ENCODE measurements at regions not wholly inside any gene's neighbourhood (a gene's known extent, or its start where the extent isn't known, plus 50 kb on each side); places are given as distances from the start of the nearest gene placed in this dataset.
"Not testable (repeated sequence)": the region's sequence is repeated elsewhere in the genome, so short reads cannot be mapped to it uniquely, and the experiment has no call there.

GRCh38 chr7:42580061-42580460, 331.8 kb downstream of the C7orf25 start:
- Histone ChIP-seq H3K4me1 (ENCODE audit: insufficient read depth, low read length) (no peaks in the 10 kb centered on the region), H3K36me3 (ENCODE audit: insufficient read depth, low read length) (no peaks in the 10 kb centered on the region), H3K9ac (ENCODE audit: low read depth, low read length) (no peak overlapping the region), H3K27ac (ENCODE audit: low read depth, low read length) (no peak overlapping the region), H3K4me3 (ENCODE audit: low read length) (no peak overlapping the region), H3K9me3 (ENCODE audit: insufficient read depth, low read depth, low read length) (peaks cover 14% of the 10 kb centered on the region), H3K27me3 (ENCODE audit: insufficient read depth, low read length) (no peaks in the 10 kb centered on the region)
- no CpG with 5 or more reads among the region's 2 CpGs for WGBS

GRCh38 chr7:42575171-42575570, 336.7 kb downstream of the C7orf25 start:
- H3K9ac ChIP-seq (ENCODE audit: low read depth, low read length) = no peak overlapping the region
- no peak overlapping the region for H3K4me3 ChIP-seq (ENCODE audit: low read length)
- WGBS = 100% methylated on average over 2 of the region's 2 CpGs
- H3K36me3 ChIP-seq (ENCODE audit: insufficient read depth, low read length) = no peaks in the 10 kb centered on the region
- no peaks in the 10 kb centered on the region for H3K27me3 ChIP-seq (ENCODE audit: insufficient read depth, low read length)
- H3K9me3 ChIP-seq (ENCODE audit: insufficient read depth, low read depth, low read length) = peaks cover 12% of the 10 kb centered on the region
- H3K4me1 ChIP-seq (ENCODE audit: insufficient read depth, low read length) = no peaks in the 10 kb centered on the region
- H3K27ac ChIP-seq (ENCODE audit: low read depth, low read length) = no peak overlapping the region

- H3K36me3 ChIP-seq (ENCODE audit: insufficient read depth, low read length) = no peaks in the 10 kb centered on the region
- peaks cover 8% of the 10 kb centered on the region for H3K9me3 ChIP-seq (ENCODE audit: insufficient read depth, low read depth, low read length)
- H3K27ac ChIP-seq (ENCODE audit: low read depth, low read length) = no peak overlapping the region
- H3K27me3 ChIP-seq (ENCODE audit: insufficient read depth, low read length) = no peaks in the 10 kb centered on the region
- no peak overlapping the region for H3K9ac ChIP-seq (ENCODE audit: low read depth, low read length)
- no peak overlapping the region for H3K4me3 ChIP-seq (ENCODE audit: low read length)
- WGBS = 86% methylated on average over 3 of the region's 3 CpGs
- H3K4me1 ChIP-seq (ENCODE audit: insufficient read depth, low read length) = no peaks in the 10 kb centered on the region
These were observed 337.2 kb downstream of the C7orf25 start for GRCh38 chr7:42574685-42575084.

GRCh38 chr7:42573881-42574672, 337.1 kb upstream of the GLI3 start:
- H3K9me3 ChIP-seq (ENCODE audit: insufficient read depth, low read depth, low read length) = peaks cover 2% of the 10 kb centered on the region; the same call in 1 of the 2 replicates
- no peaks in the 10 kb centered on the region for H3K4me1 ChIP-seq (ENCODE audit: insufficient read depth, low read length)
- no peak overlapping the region for H3K9ac ChIP-seq (ENCODE audit: low read depth, low read length)
- no peak overlapping the region for H3K4me3 ChIP-seq (ENCODE audit: low read length)
- H3K27me3 ChIP-seq (ENCODE audit: insufficient read depth, low read length) = no peaks in the 10 kb centered on the region
- no peak overlapping the region for H3K27ac ChIP-seq (ENCODE audit: low read depth, low read length)
- 94% methylated on average over 6 of the region's 7 CpGs for WGBS
- no peaks in the 10 kb centered on the region for H3K36me3 ChIP-seq (ENCODE audit: insufficient read depth, low read length)

- 100% methylated on average over 1 of the region's 1 CpG for WGBS
- H3K4me1 ChIP-seq (ENCODE audit: insufficient read depth, low read length) = no peaks in the 10 kb centered on the region
These were observed 335.6 kb upstream of the GLI3 start for GRCh38 chr7:42572561-42572960.

GRCh38 chr7:42572056-42572455, 335.0 kb upstream of the GLI3 start:
- no peaks in the 10 kb centered on the region for H3K36me3 ChIP-seq (ENCODE audit: insufficient read depth, low read length)
- H3K27ac ChIP-seq (ENCODE audit: low read depth, low read length) = no peak overlapping the region
- no peaks in the 10 kb centered on the region for H3K9me3 ChIP-seq (ENCODE audit: insufficient read depth, low read depth, low read length)
- no peak overlapping the region for H3K9ac ChIP-seq (ENCODE audit: low read depth, low read length)
- H3K27me3 ChIP-seq (ENCODE audit: insufficient read depth, low read length) = no peaks in the 10 kb centered on the region
- no peaks in the 10 kb centered on the region for H3K4me1 ChIP-seq (ENCODE audit: insufficient read depth, low read length)
- H3K4me3 ChIP-seq (ENCODE audit: low read length) = no peak overlapping the region
- 93% methylated on average over 8 of the region's 8 CpGs for WGBS

More at GRCh38 chr7:42572561-42572960, 335.6 kb upstream of the GLI3 start:
- H3K4me3 ChIP-seq (ENCODE audit: low read length) = no peak overlapping the region
- no peaks in the 10 kb centered on the region for H3K27me3 ChIP-seq (ENCODE audit: insufficient read depth, low read length)
- no peaks in the 10 kb centered on the region for H3K36me3 ChIP-seq (ENCODE audit: insufficient read depth, low read length)
- H3K27ac ChIP-seq (ENCODE audit: low read depth, low read length) = no peak overlapping the region
- no peak overlapping the region for H3K9ac ChIP-seq (ENCODE audit: low read depth, low read length)
- H3K9me3 ChIP-seq (ENCODE audit: insufficient read depth, low read depth, low read length) = no peaks in the 10 kb centered on the region

- Histone ChIP-seq H3K9ac (ENCODE audit: low read depth, low read length) (no peak overlapping the region), H3K4me1 (ENCODE audit: insufficient read depth, low read length) (no peaks in the 10 kb centered on the region), H3K27ac (ENCODE audit: low read depth, low read length) (no peak overlapping the region), H3K9me3 (ENCODE audit: insufficient read depth, low read depth, low read length) (no peaks in the 10 kb centered on the region), H3K4me3 (ENCODE audit: low read length) (no peak overlapping the region), H3K27me3 (ENCODE audit: insufficient read depth, low read length) (no peaks in the 10 kb centered on the region), H3K36me3 (ENCODE audit: insufficient read depth, low read length) (no peaks in the 10 kb centered on the region)
- WGBS = 100% methylated on average over 1 of the region's 2 CpGs
These were observed 333.9 kb upstream of the GLI3 start for GRCh38 chr7:42570944-42571343.

- no peaks in the 10 kb centered on the region for H3K36me3 ChIP-seq (ENCODE audit: insufficient read depth, low read length)
- H3K4me3 ChIP-seq (ENCODE audit: low read length) = no peak overlapping the region
- H3K9me3 ChIP-seq (ENCODE audit: insufficient read depth, low read depth, low read length) = peaks cover 2% of the 10 kb centered on the region; the same call in 1 of the 2 replicates
- no peaks in the 10 kb centered on the region for H3K4me1 ChIP-seq (ENCODE audit: insufficient read depth, low read length)
- WGBS = 89% methylated on average over 3 of the region's 4 CpGs
- H3K27me3 ChIP-seq (ENCODE audit: insufficient read depth, low read length) = no peaks in the 10 kb centered on the region
- H3K9ac ChIP-seq (ENCODE audit: low read depth, low read length) = no peak overlapping the region
- no peak overlapping the region for H3K27ac ChIP-seq (ENCODE audit: low read depth, low read length)
These were observed 330.0 kb upstream of the GLI3 start for GRCh38 chr7:42567051-42567450.

- Histone ChIP-seq H3K9me3 (ENCODE audit: insufficient read depth, low read depth, low read length) (peaks cover 12% of the 10 kb centered on the region), H3K9ac (ENCODE audit: low read depth, low read length) (no peak overlapping the region), H3K4me1 (ENCODE audit: insufficient read depth, low read length) (no peaks in the 10 kb centered on the region), H3K27me3 (ENCODE audit: insufficient read depth, low read length) (no peaks in the 10 kb centered on the region), H3K27ac (ENCODE audit: low read depth, low read length) (no peak overlapping the region), H3K36me3 (ENCODE audit: insufficient read depth, low read length) (no peaks in the 10 kb centered on the region), H3K4me3 (ENCODE audit: low read length) (no peak overlapping the region)
- WGBS = 92% methylated on average over 1 of the region's 1 CpG
These were observed 324.8 kb upstream of the GLI3 start for GRCh38 chr7:42561797-42562196.

GRCh38 chr7:42560866-42561265, 323.9 kb upstream of the GLI3 start:
- no peak overlapping the region for H3K9ac ChIP-seq (ENCODE audit: low read depth, low read length)
- no peak overlapping the region for H3K4me3 ChIP-seq (ENCODE audit: low read length)
- whole genome bisulfite sequencing = 97% methylated on average over 2 of the region's 2 CpGs
- no peaks in the 10 kb centered on the region for H3K4me1 ChIP-seq (ENCODE audit: insufficient read depth, low read length)
- H3K36me3 ChIP-seq (ENCODE audit: insufficient read depth, low read length) = no peaks in the 10 kb centered on the region
- H3K9me3 ChIP-seq (ENCODE audit: insufficient read depth, low read depth, low read length) = peaks cover 12% of the 10 kb centered on the region
- no peaks in the 10 kb centered on the region for H3K27me3 ChIP-seq (ENCODE audit: insufficient read depth, low read length)
- H3K27ac ChIP-seq (ENCODE audit: low read depth, low read length) = no peak overlapping the region

GRCh38 chr7:42554932-42555331, 317.9 kb upstream of the GLI3 start:
- not testable (repeated sequence) for H3K4me3 ChIP-seq (ENCODE audit: low read length); H3K9ac ChIP-seq (ENCODE audit: low read depth, low read length); H3K27me3 ChIP-seq (ENCODE audit: insufficient read depth, low read length); H3K4me1 ChIP-seq (ENCODE audit: insufficient read depth, low read length); H3K27ac ChIP-seq (ENCODE audit: low read depth, low read length); H3K36me3 ChIP-seq (ENCODE audit: insufficient read depth, low read length)
- 98% methylated on average over 1 of the region's 2 CpGs for WGBS
- H3K9me3 ChIP-seq (ENCODE audit: insufficient read depth, low read depth, low read length) = peaks cover 47% of the 10 kb centered on the region

- Histone ChIP-seq H3K9me3 (ENCODE audit: insufficient read depth, low read depth, low read length) (peaks cover 49% of the 10 kb centered on the region), H3K4me1 (ENCODE audit: insufficient read depth, low read length) (no peaks in the 10 kb centered on the region), H3K27me3 (ENCODE audit: insufficient read depth, low read length) (no peaks in the 10 kb centered on the region), H3K9ac (ENCODE audit: low read depth, low read length) (no peak overlapping the region), H3K36me3 (ENCODE audit: insufficient read depth, low read length) (no peaks in the 10 kb centered on the region), H3K27ac (ENCODE audit: low read depth, low read length) (no peak overlapping the region), H3K4me3 (ENCODE audit: low read length) (no peak overlapping the region)
These were observed 315.2 kb upstream of the GLI3 start for GRCh38 chr7:42552227-42552626.

Data from HUES64 (cell line).